HEK293 (cell line): ENCODE measurements at regions not wholly inside any gene's neighbourhood (a gene's known extent, or its start where the extent isn't known, plus 50 kb on each side); places are given as distances from the start of the nearest gene placed in this dataset.

Source experiments
- ZNF792 ChIP-seq: fragments of 450-650 bp; formaldehyde crosslinking; IDR thresholded peaks from 2 replicates; pipeline ENCODE4 v1.5.1; 2016; ENCODE audit warnings: missing biosample characterization, missing genetic modification characterization
- TF ChIP-seq, protein P1 (sequence below): fragments of 450-650 bp; formaldehyde crosslinking; IDR thresholded peaks from 2 replicates; pipeline ENCODE4 v1.5.1; 2016; ENCODE audit warnings: missing biosample characterization, missing genetic modification characterization
- TF ChIP-seq, protein P2 (sequence below): fragments of 450-650 bp; formaldehyde crosslinking; IDR thresholded peaks from 2 replicates; pipeline ENCODE4 v1.5.1; 2017; ENCODE audit warnings: missing biosample characterization, missing genetic modification characterization

DNA sequence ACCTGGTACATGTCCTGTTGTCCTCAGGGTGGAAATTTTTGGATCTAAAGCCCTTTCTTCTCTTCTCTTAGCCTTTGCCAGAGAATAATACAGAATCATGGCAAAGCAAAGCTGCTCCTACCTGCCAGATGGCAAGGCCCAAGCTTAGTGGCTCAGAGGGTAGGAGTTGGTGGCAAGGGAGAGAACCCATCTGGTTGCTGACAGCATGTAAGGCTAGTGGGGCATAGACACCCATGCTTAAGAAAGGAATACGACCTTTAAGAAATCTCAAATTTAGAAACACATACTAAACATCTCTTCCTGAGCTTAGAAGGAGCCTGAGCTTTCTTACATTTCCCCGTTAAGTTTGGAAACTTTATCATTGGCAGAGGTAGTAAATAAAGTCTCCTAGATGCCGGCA, 395.0 kb upstream of the SOX9 start:
- no peak for TF ChIP-seq ZNF792 (tag by site-specific recombination)
- TF ChIP-seq, protein P1, sequence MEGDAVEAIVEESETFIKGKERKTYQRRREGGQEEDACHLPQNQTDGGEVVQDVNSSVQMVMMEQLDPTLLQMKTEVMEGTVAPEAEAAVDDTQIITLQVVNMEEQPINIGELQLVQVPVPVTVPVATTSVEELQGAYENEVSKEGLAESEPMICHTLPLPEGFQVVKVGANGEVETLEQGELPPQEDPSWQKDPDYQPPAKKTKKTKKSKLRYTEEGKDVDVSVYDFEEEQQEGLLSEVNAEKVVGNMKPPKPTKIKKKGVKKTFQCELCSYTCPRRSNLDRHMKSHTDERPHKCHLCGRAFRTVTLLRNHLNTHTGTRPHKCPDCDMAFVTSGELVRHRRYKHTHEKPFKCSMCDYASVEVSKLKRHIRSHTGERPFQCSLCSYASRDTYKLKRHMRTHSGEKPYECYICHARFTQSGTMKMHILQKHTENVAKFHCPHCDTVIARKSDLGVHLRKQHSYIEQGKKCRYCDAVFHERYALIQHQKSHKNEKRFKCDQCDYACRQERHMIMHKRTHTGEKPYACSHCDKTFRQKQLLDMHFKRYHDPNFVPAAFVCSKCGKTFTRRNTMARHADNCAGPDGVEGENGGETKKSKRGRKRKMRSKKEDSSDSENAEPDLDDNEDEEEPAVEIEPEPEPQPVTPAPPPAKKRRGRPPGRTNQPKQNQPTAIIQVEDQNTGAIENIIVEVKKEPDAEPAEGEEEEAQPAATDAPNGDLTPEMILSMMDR (tag by site-specific recombination): no peak
- TF ChIP-seq, protein P2, sequence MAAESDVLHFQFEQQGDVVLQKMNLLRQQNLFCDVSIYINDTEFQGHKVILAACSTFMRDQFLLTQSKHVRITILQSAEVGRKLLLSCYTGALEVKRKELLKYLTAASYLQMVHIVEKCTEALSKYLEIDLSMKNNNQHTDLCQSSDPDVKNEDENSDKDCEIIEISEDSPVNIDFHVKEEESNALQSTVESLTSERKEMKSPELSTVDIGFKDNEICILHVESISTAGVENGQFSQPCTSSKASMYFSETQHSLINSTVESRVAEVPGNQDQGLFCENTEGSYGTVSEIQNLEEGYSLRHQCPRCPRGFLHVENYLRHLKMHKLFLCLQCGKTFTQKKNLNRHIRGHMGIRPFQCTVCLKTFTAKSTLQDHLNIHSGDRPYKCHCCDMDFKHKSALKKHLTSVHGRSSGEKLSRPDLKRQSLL (tag by site-specific recombination): no peak
